GM12872 (cell line): ENCODE measurements at regions not wholly inside any gene's neighbourhood (a gene's known extent, or its start where the extent isn't known, plus 50 kb on each side); places are given as distances from the start of the nearest gene placed in this dataset.

Experiments used
- CTCF ChIP-seq: IDR thresholded peaks from 3 replicates; pipeline ENCODE4 v1.5.1; 2011; ENCODE audit warnings: low read depth, mild to moderate bottlenecking, low read length, moderate library complexity; ENCODE audit not compliant: insufficient read depth

GRCh38 chr16:65522412-65522811 lies 400.5 kb upstream of the CDH11 start:
- TF ChIP-seq CTCF = no peak

GRCh38 chr16:65521633-65522328 lies 399.9 kb upstream of the CDH11 start:
- no peak for TF ChIP-seq CTCF

- TF ChIP-seq CTCF = no peak
Measured at GRCh38 chr16:65519402-65519801, 397.5 kb upstream of the CDH11 start.

GRCh38 chr16:65515193-65515592 lies 393.3 kb upstream of the CDH11 start:
- no peak for TF ChIP-seq CTCF

GRCh38 chr16:65510850-65511249 lies 389.0 kb upstream of the CDH11 start:
- no peak for TF ChIP-seq CTCF

GRCh38 chr16:65510241-65510640 lies 388.4 kb upstream of the CDH11 start:
- no peak for TF ChIP-seq CTCF

- no peak for TF ChIP-seq CTCF
Measured at GRCh38 chr16:65509172-65509571, 387.3 kb upstream of the CDH11 start.
